B cell (primary cell): ENCODE measurements at regions not wholly inside any gene's neighbourhood (a gene's known extent, or its start where the extent isn't known, plus 50 kb on each side); places are given as distances from the start of the nearest gene placed in this dataset.

Experiments used
- ATAC-seq: fragments of 200-7000 bp; cut with Tn5 transposase; one replicate; pipeline ENCODE4 v1.10.0; 2021; ENCODE audit warnings: low read depth, mild to moderate bottlenecking, moderate number of reproducible peaks, moderate library complexity
- CTCF ChIA-PET: fragments of 350-600 bp; sonication (Branson Sonifier 250); formaldehyde crosslinking; loops from one replicate; lab custom pipeline; 2021; ENCODE audit warnings: antibody characterized with exemption, inconsistent platforms; lab: Charles Lee
- POLR2A ChIA-PET: fragments of 350-600 bp; sonication (Branson Sonifier 250); formaldehyde crosslinking; loops from one replicate; lab custom pipeline; 2021; ENCODE audit warnings: antibody characterized with exemption; lab: Charles Lee
- DNase-seq: peaks from one replicate; pipeline ENCODE4 v3.0.0; 2013
- H2AFZ ChIP-seq: 2 replicates; pipeline ENCODE4 v1.6.1; 2012; ENCODE audit warnings: mild to moderate bottlenecking, low read depth, low read length; ENCODE audit not compliant: insufficient read depth, poor library complexity, severe bottlenecking
- H3K27ac ChIP-seq, 2 donors: 1 replicate in 1 of 2; 2 replicates in 1 of 2; pipeline ENCODE4 v1.5.1; 2012 to 2013; ENCODE audit warnings: low read length in 2 of 2, mild to moderate bottlenecking in 2 of 2, moderate library complexity in 1 of 2
- H3K27me3 ChIP-seq, 4 experiments: fragments of 200-600 bp in 1 of 4; sonication (generic) in 1 of 4; replicated peaks in 1 of 4; 1 replicate in 2 of 4; 2 replicates in 2 of 4; pipeline versions ENCODE4 v1.6.1 to v1.7.0; 2013 to 2016; ENCODE audit warnings: low read length in 3 of 4, mild to moderate bottlenecking in 2 of 4, mixed read lengths in 1 of 4, moderate library complexity in 1 of 4; ENCODE audit not compliant: insufficient read depth in 4 of 4, control insufficient read depth in 3 of 4; ENCODE audit errors: control extremely low read depth in 1 of 4
- H3K36me3 ChIP-seq, 2 experiments: replicated peaks in 1 of 2; 1 replicate in 1 of 2; 2 replicates in 1 of 2; pipeline versions ENCODE4 v1.6.1 to v1.7.1; 2013; ENCODE audit warnings: low read length in 1 of 2; ENCODE audit not compliant: insufficient read depth in 2 of 2, control insufficient read depth in 1 of 2; ENCODE audit errors: control extremely low read depth in 1 of 2, extremely low read depth in 1 of 2
- H3K4me1 ChIP-seq, 2 donors: fragments of 200-600 bp in 1 of 2; sonication (generic) in 1 of 2; 1 replicate in 1 of 2; 2 replicates in 1 of 2; pipeline versions ENCODE4 v1.5.1 to v1.6.1; 2013 to 2017; ENCODE audit warnings: low read length in 2 of 2; ENCODE audit not compliant: control insufficient read depth in 2 of 2, insufficient read depth in 2 of 2
- H3K4me2 ChIP-seq: replicated peaks from 2 replicates; pipeline ENCODE3; 2012; ENCODE audit warnings: mild to moderate bottlenecking, low read depth, low read length; ENCODE audit not compliant: poor library complexity, severe bottlenecking
- H3K4me3 ChIP-seq, 5 experiments: fragments of 200-600 bp in 1 of 5; sonication (generic) in 1 of 5; 1 replicate in 3 of 5; 2 replicates in 2 of 5; pipeline versions ENCODE4 v1.5.1 to v1.7.0; 2011 to 2016; ENCODE audit warnings: low read length in 4 of 5, mild to moderate bottlenecking in 4 of 5, low read depth in 2 of 5, control low read depth in 1 of 5, moderate library complexity in 1 of 5; ENCODE audit not compliant: insufficient read depth in 1 of 5; ENCODE audit errors: control extremely low read depth in 1 of 5, extremely low read depth in 1 of 5
- H3K79me2 ChIP-seq: fragments of 200-600 bp; sonication (generic); one replicate; pipeline ENCODE4 v1.6.0; 2016; ENCODE audit warnings: low read length; ENCODE audit not compliant: control insufficient read depth, insufficient read depth
- H3K9ac ChIP-seq: fragments of 200-600 bp; sonication (generic); 2 replicates; pipeline ENCODE4 v1.6.1; 2017; ENCODE audit warnings: mild to moderate bottlenecking, low read length, moderate library complexity
- H3K9me3 ChIP-seq, 3 donors: one replicate each; pipeline versions ENCODE4 v1.6.1 to v1.7.1; 2013; ENCODE audit warnings: low read length in 2 of 3; ENCODE audit not compliant: control insufficient read depth in 2 of 3, insufficient read depth in 1 of 3; ENCODE audit errors: control extremely low read depth in 1 of 3
- H4K20me1 ChIP-seq: 2 replicates; pipeline ENCODE4 v1.6.0; 2012; ENCODE audit warnings: mild to moderate bottlenecking, low read length; ENCODE audit not compliant: insufficient read depth, control insufficient read depth, poor library complexity, severe bottlenecking
- H3K27ac Mint-ChIP-seq: one replicate; pipeline ENCODE4 v1.8.0; 2021; ENCODE audit warnings: mixed read lengths
- H3K27me3 Mint-ChIP-seq: one replicate; pipeline ENCODE4 v1.8.0; 2021; ENCODE audit warnings: mixed read lengths
- H3K4me1 Mint-ChIP-seq: one replicate; pipeline ENCODE4 v1.8.0; 2021; ENCODE audit warnings: mixed read lengths
- H3K4me3 Mint-ChIP-seq: one replicate; pipeline ENCODE4 v1.8.0; 2021; ENCODE audit warnings: mixed read lengths
- H3K9me3 Mint-ChIP-seq: one replicate; pipeline ENCODE4 v1.8.0; 2022; ENCODE audit warnings: mixed read lengths; ENCODE audit not compliant: insufficient read depth
- CTCF ChIP-seq: fragments of 200-600 bp; IDR thresholded peaks from one replicate; pipeline ENCODE4 v1.8.0; 2022; ENCODE audit warnings: antibody characterized with exemption, mild to moderate bottlenecking
- EZH2 ChIP-seq: IDR thresholded peaks from 2 replicates; pipeline ENCODE4 v1.6.1; 2012; ENCODE audit warnings: borderline replicate concordance, low read depth, mild to moderate bottlenecking, moderate library complexity, low read length; ENCODE audit not compliant: insufficient read depth, poor library complexity, severe bottlenecking
- WGBS: methylation state at CpG from one replicate; pipeline ENCODE4 v1.1.5; 2013; ENCODE audit warnings: missing lambda C conversion rate; ENCODE audit not compliant: insufficient coverage; 5-methylcytosine and 5-hydroxymethylcytosine counted together
- intact Hi-C: fragments of 100-400 bp; cut with micrococcal nuclease; formaldehyde crosslinking; loops from one replicate; pipeline ENCODE4 v1.10.0; 2022

GRCh38 chr6:78583079-78583478 lies 284.3 kb upstream of the IRAK1BP1 start:
- H3K27ac Mint-ChIP-seq: no peak overlapping the region
- Histone ChIP-seq H3K79me2 (no peaks in the 10 kb centered on the region), H3K36me3 (no peaks in the 10 kb centered on the region), H2AFZ (no peak overlapping the region), H3K27me3 (no peaks in the 10 kb centered on the region), H3K27ac (no peak overlapping the region), H3K4me3 (no peak overlapping the region), H3K9ac (no peak overlapping the region), H4K20me1 (no peaks in the 10 kb centered on the region), H3K4me2 (no peak overlapping the region), H3K9me3 (no peaks in the 10 kb centered on the region), H3K4me1 (no peaks in the 10 kb centered on the region)
- no peak for DNase-seq
- no peak for ATAC-seq
- H3K27me3 Mint-ChIP-seq: no peaks in the 10 kb centered on the region
- intact Hi-C loops: no loop called here
- no peaks in the 10 kb centered on the region for H3K9me3 Mint-ChIP-seq
- ChIA-PET POLR2A (no interaction called here), CTCF (no interaction called here)
- no peak for TF ChIP-seq EZH2
- no peak for TF ChIP-seq CTCF
- 92% methylated on average over 1 of the region's 3 CpGs for WGBS
- no peak overlapping the region for H3K4me3 Mint-ChIP-seq
- H3K4me1 Mint-ChIP-seq: no peaks in the 10 kb centered on the region

DNA sequence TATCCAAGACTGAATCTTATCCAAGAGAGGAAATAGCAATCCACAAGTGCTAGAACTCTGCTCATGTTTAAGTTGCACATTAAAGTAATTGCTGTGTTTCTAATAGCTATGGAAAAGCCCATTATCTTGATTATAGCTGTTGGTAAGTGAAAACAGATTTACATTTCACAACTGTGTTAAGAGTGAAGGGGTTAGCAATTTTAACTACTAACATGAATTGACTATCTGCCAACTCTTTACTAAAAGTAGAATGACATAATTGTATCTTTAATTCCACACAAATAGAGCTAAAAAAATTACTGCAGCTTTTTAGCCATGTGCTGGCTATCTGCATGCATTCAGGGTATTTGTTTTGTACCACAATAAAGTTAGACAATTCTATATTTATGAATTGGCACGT lies 277.9 kb upstream of the IRAK1BP1 start:
- Histone ChIP-seq H3K4me2 (no peak overlapping the region), H4K20me1 (no peaks in the 10 kb centered on the region), H3K36me3 (no peaks in the 10 kb centered on the region), H3K4me1 (no peaks in the 10 kb centered on the region), H3K9me3 (no peaks in the 10 kb centered on the region), H3K9ac (no peak overlapping the region), H2AFZ (no peak overlapping the region), H3K4me3 (no peak overlapping the region), H3K79me2 (no peaks in the 10 kb centered on the region), H3K27me3 (no peaks in the 10 kb centered on the region), H3K27ac (no peak overlapping the region)
- no peak for ATAC-seq
- Mint-ChIP-seq H3K27me3 (no peaks in the 10 kb centered on the region), H3K9me3 (peaks cover 2% of the 10 kb centered on the region), H3K4me1 (no peaks in the 10 kb centered on the region), H3K4me3 (no peak overlapping the region), H3K27ac (no peak overlapping the region)
- ChIA-PET CTCF (no interaction called here), POLR2A (no interaction called here)
- TF ChIP-seq CTCF (no peak), EZH2 (no peak)
- intact Hi-C loops: no loop called here
- WGBS: no CpG with 5 or more reads among the region's 1 CpG
- DNase-seq: no peak
